Upper lobe of right lung (tissue), 1 donor: ENCODE measurements at regions not wholly inside any gene's neighbourhood (a gene's known extent, or its start where the extent isn't known, plus 50 kb on each side); places are given as distances from the start of the nearest gene placed in this dataset.

ENCODE experiments used
- ATAC-seq: fragments of 200-7000 bp; cut with Tn5 transposase; one replicate; pipeline ENCODE4 v1.9.1; 2020; ENCODE audit warnings: mild to moderate bottlenecking, moderate library complexity
- DNase-seq: peaks from one replicate; pipeline ENCODE4 v3.0.0-alpha.2; 2020
- H3K27ac ChIP-seq: fragments of 200-600 bp; one replicate; pipeline ENCODE4 v1.8.0; 2022
- H3K27me3 ChIP-seq: fragments of 200-600 bp; one replicate; pipeline ENCODE4 v1.8.0; 2022; ENCODE audit warnings: mild to moderate bottlenecking
- H3K36me3 ChIP-seq: fragments of 200-600 bp; one replicate; pipeline ENCODE4 v1.8.0; 2022
- H3K4me1 ChIP-seq: fragments of 200-600 bp; one replicate; pipeline ENCODE4 v1.8.0; 2022
- H3K4me3 ChIP-seq: fragments of 200-600 bp; one replicate; pipeline ENCODE4 v1.8.0; 2022; ENCODE audit warnings: mild to moderate bottlenecking
- H3K9me3 ChIP-seq: fragments of 200-600 bp; one replicate; pipeline ENCODE4 v1.8.0; 2022
- intact Hi-C: fragments of 100-400 bp; cut with DNase I; formaldehyde crosslinking; loops from one replicate; pipeline ENCODE4 v1.11.0; 2022
- TF ChIP-seq, protein P1 (sequence below): fragments of 200-600 bp; IDR thresholded peaks from one replicate; pipeline ENCODE4 v1.8.0; 2022; ENCODE audit warnings: antibody characterized with exemption
- donor health status: DM: no; HTN: yes; CAD: no; lungs with severe emphysema.

DNA sequence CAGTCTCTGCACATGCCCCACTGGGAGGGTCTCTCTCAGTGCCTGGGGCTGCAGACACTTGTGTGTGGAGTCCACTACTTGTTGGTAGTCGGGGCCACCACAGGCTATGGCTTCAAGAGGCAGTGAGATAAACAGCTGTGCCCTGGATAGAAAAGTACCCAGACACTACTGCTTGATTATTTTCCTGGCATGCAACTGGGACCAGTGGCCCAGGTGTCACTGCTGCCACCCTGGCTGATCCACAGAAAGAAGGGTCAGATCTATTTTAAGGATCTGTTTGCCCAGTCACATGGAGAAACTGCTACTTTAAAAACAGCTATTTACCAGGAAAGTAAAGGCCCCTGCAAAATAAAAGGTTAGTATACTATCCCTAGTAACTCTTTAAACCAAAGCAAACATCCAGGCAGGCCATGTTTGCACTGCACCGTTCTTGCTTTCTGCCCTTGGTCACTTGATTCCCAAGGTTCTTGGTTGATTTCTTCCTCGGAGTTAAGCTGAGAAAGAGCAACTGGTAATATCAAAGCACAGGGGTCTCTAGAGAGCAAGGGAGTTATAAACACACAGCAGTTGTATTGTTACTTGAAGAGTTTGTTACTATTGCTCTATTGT, 99.9 kb downstream of the GLUL start:
- H3K9me3 ChIP-seq, result no peaks in the 10 kb centered on the region
- H3K27me3 ChIP-seq, result no peaks in the 10 kb centered on the region
- H3K36me3 ChIP-seq, result no peaks in the 10 kb centered on the region
- no peak overlapping the region for H3K4me3 ChIP-seq
- no peak overlapping the region for H3K27ac ChIP-seq
- intact Hi-C loops, result no loop called here
- TF ChIP-seq, protein P1, sequence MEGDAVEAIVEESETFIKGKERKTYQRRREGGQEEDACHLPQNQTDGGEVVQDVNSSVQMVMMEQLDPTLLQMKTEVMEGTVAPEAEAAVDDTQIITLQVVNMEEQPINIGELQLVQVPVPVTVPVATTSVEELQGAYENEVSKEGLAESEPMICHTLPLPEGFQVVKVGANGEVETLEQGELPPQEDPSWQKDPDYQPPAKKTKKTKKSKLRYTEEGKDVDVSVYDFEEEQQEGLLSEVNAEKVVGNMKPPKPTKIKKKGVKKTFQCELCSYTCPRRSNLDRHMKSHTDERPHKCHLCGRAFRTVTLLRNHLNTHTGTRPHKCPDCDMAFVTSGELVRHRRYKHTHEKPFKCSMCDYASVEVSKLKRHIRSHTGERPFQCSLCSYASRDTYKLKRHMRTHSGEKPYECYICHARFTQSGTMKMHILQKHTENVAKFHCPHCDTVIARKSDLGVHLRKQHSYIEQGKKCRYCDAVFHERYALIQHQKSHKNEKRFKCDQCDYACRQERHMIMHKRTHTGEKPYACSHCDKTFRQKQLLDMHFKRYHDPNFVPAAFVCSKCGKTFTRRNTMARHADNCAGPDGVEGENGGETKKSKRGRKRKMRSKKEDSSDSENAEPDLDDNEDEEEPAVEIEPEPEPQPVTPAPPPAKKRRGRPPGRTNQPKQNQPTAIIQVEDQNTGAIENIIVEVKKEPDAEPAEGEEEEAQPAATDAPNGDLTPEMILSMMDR, result no peak
- no peak for DNase-seq
- ATAC-seq, result no peak
- peaks cover 3% of the 10 kb centered on the region for H3K4me1 ChIP-seq

DNA sequence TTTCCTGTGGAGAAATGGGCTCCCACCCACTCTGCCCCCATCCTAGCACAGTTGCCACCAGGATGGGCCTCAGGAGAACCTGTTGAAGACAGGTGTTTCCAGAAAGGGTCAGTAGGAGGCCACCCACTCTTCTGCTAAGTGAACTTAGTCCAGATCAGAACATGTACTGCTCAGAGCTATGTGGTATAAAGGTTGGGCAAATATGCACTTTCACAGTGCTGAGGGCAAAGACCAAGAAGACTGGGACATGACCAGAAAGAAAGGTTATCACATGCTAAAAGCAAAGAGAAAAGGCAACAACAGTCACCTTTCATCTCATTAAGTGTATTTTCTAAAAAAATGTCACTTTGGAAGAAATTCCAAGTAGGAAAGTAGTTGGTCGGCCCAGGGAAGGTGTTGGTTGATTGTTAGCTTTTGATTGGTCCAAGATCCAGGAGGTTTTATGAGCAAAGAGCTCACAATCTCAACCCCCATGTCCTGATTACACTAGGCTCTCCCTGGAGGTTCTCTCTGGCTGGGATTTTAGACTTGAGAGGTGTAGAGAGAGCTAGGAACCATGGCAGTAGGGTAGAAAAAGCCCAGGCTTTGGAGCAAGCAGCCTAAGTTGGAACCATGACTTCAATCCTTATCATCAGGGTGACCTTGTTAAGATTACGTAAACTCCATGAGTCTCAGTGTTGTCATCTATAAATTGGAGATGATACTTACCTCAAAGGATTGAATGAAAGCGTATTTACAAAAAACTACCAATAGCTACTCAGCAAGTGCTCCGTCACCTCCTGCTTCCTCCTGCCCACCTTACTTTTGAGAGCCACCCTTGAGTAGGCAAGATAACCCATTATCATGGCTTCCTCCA, 102.6 kb downstream of the GLUL start:
- no peak overlapping the region for H3K27ac ChIP-seq
- intact Hi-C loops, result no loop called here
- TF ChIP-seq, protein P1, result no peak
- no peaks in the 10 kb centered on the region for H3K9me3 ChIP-seq
- H3K36me3 ChIP-seq, result no peaks in the 10 kb centered on the region
- no peak overlapping the region for H3K4me3 ChIP-seq
- DNase-seq (no peak), ATAC-seq (no peak)
- H3K4me1 ChIP-seq, result peaks cover 3% of the 10 kb centered on the region
- no peaks in the 10 kb centered on the region for H3K27me3 ChIP-seq

DNA sequence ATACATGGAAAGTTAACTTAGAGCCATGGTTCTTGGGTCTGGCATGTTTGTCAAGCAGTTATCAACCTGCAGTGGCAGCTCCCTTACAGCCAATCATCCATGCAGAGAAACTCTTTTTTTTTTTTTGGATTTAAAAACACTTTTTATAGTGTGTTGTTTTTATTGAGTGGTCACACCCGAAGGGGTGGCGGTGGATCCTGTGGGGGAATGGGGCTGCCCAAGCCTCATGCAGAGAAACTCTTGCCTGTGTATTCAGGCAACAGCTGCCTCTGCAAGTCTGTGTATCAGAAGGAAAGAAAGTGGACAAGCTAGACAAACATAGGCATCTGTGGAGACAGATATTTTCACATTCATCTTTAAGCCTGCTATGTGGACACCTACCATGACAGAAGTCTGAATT, 104.8 kb downstream of the GLUL start:
- no peaks in the 10 kb centered on the region for H3K9me3 ChIP-seq
- DNase-seq (no peak), ATAC-seq (no peak)
- no peak overlapping the region for H3K4me3 ChIP-seq
- no peaks in the 10 kb centered on the region for H3K36me3 ChIP-seq
- TF ChIP-seq, protein P1, result no peak
- H3K27ac ChIP-seq, result no peak overlapping the region
- H3K4me1 ChIP-seq, result peaks cover 3% of the 10 kb centered on the region
- no peaks in the 10 kb centered on the region for H3K27me3 ChIP-seq
- intact Hi-C loops, result no loop called here

DNA sequence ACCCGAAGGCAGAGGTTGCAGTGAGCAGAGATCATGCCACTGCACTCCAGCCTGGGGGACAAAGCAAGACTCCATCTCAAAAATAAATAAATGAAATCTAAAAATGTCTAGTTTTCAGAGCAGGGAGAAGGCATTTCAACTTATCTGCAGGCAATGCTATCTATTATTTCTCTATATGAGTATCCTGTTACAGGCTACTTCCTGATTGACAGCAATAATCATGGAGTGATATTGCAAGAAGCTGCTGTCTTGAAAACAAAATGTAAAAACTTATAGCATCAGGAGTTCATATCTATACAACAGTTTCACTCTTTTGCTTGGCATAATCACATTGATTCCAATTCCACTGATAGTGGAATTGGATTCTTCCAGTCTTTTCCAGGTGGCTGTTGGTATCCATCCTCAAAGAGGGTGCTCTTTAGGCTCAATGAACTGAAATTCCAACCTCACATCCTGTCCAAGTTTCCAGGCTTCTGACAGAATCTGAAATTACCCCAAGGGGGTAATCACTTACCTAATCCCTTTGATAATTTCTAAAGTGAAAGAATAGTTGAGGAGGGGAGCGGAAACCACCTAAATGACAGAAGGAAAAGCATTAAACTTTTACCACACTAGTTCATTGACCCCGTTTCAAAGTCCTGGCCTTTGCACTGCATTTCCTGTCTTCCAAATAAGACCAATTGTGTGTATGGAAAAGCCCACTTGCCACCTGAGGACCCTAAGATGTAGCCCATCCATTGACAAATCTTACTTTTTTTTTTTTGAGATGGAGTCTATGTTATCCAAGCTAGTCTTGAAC, 107.6 kb downstream of the GLUL start:
- Histone ChIP-seq H3K4me3 (no peak overlapping the region), H3K36me3 (no peaks in the 10 kb centered on the region), H3K4me1 (no peaks in the 10 kb centered on the region), H3K9me3 (no peaks in the 10 kb centered on the region), H3K27me3 (no peaks in the 10 kb centered on the region), H3K27ac (no peak overlapping the region)
- TF ChIP-seq, protein P1, result no peak
- no peak for DNase-seq
- no peak for ATAC-seq
- intact Hi-C loops, result no loop called here

DNA sequence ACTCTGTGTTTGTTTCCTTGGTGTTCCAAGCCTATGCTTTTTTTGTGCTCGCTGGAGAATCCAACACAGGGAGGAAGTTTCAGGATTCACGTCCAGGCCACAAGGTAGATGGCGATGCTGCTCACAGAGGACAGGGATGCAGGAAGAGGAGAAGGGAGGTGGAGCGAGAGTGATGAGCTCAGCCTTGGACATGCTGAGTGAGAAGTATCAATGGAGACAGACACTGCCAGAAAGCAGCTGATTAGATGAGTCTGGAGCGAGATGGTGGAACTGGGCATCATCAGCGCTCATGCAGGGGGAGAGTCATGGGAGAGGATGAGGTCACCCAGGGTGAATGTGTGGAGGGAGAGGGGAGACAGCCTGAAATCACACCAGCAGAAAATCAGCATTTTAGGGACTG, 110.0 kb downstream of the GLUL start:
- Histone ChIP-seq H3K27ac (no peak overlapping the region), H3K9me3 (no peaks in the 10 kb centered on the region), H3K4me3 (no peak overlapping the region), H3K36me3 (no peaks in the 10 kb centered on the region), H3K27me3 (no peaks in the 10 kb centered on the region), H3K4me1 (no peaks in the 10 kb centered on the region)
- ATAC-seq (no peak), DNase-seq (no peak)
- intact Hi-C loops, result no loop called here
- TF ChIP-seq, protein P1, result no peak
